ENCODE measurements at regions not wholly inside any gene's neighbourhood (a gene's known extent, or its start where the extent isn't known, plus 50 kb on each side); places are given as distances from the start of the nearest gene placed in this dataset.
"Not testable (repeated sequence)": the region's sequence is repeated elsewhere in the genome, so short reads cannot be mapped to it uniquely, and the experiment has no call there.

GRCh38 chr7:96920064-96920463 is 85.3 kb upstream of the DLX6 start:
- DNase-seq (ENCODE audit: extremely low spot score): no peak
- POLR2A ChIA-PET: no interaction called here
- CTCF ChIA-PET: no interaction called here
- TF ChIP-seq CTCF (IDR thresholded peaks at IDR 0.05; ENCODE audit: control extremely low read depth, extremely low read depth, low read depth, missing control alignments): no peak

GRCh38 chr7:96920713-96921112 is 84.6 kb upstream of the DLX6 start:
- CTCF ChIA-PET: no interaction called here
- POLR2A ChIA-PET: no interaction called here
- no peak for DNase-seq (ENCODE audit: extremely low spot score)
- TF ChIP-seq CTCF (IDR thresholded peaks at IDR 0.05; ENCODE audit: control extremely low read depth, extremely low read depth, low read depth, missing control alignments): no peak

GRCh38 chr7:96921231-96921630 is 84.1 kb upstream of the DLX6 start:
- DNase-seq (ENCODE audit: extremely low spot score): no peak
- POLR2A ChIA-PET: no interaction called here

GRCh38 chr7:96921771-96922170 is 83.6 kb upstream of the DLX6 start:
- POLR2A ChIA-PET: no interaction called here
- CTCF ChIA-PET: no interaction called here
- DNase-seq (ENCODE audit: extremely low spot score): no peak
- TF ChIP-seq CTCF (IDR thresholded peaks at IDR 0.05; ENCODE audit: control extremely low read depth, extremely low read depth, low read depth, missing control alignments): no peak

More at GRCh38 chr7:96921231-96921630, 84.1 kb upstream of the DLX6 start:
- CTCF ChIA-PET: no interaction called here
- no peak for TF ChIP-seq CTCF (IDR thresholded peaks at IDR 0.05; ENCODE audit: control extremely low read depth, extremely low read depth, low read depth, missing control alignments)

GRCh38 chr7:96923345-96923744 is 82.0 kb upstream of the DLX6 start:
- POLR2A ChIA-PET; CTCF ChIA-PET; DNase-seq (ENCODE audit: extremely low spot score): not testable (repeated sequence)

- ChIA-PET CTCF (interaction anchor here (1.5 kb wide), 1 partner anchor 10 kb away, joined by 4 read pairs; no protein-coding TSS in a partner anchor), POLR2A (no interaction called here)
- no peak for DNase-seq (ENCODE audit: extremely low spot score)
- TF ChIP-seq CTCF (IDR thresholded peaks at IDR 0.05; ENCODE audit: control extremely low read depth, extremely low read depth, low read depth, missing control alignments): no peak
Observed at GRCh38 chr7:96927131-96927530, 78.2 kb upstream of the DLX6 start.

- DNase-seq (ENCODE audit: extremely low spot score): no peak
- no peak for TF ChIP-seq CTCF (IDR thresholded peaks at IDR 0.05; ENCODE audit: control extremely low read depth, extremely low read depth, low read depth, missing control alignments)
- ChIA-PET POLR2A (no interaction called here), CTCF (interaction anchor here (0.9 to 1.0 kb wide), 2 partner anchors 11 to 30 kb away, joined by 3 to 4 read pairs; no protein-coding TSS in a partner anchor)
Observed at GRCh38 chr7:96928965-96929364, 76.4 kb upstream of the DLX6 start.
